Stimulated activated naive B cell treated with anti-CD40 and anti-IgM and Interleukin-4, amounts not matched to agents 10 μg/mL and 1 μg/mL and 100 μg/mL, for 72 hours (primary cell): ENCODE measurements at regions not wholly inside any gene's neighbourhood (a gene's known extent, or its start where the extent isn't known, plus 50 kb on each side); places are given as distances from the start of the nearest gene placed in this dataset.

Source experiments
- ATAC-seq, 2 donors: fragments of 150-1000 bp; cut with Tn5 transposase; replicated peaks; 2 replicates each; pipeline ENCODE4 v1.10.0; 2021; ENCODE audit warnings: moderate library complexity in 1 of 2
- DNase-seq: peaks from one replicate; pipeline ENCODE4 v3.0.0; 2021
- H3K27ac Mint-ChIP-seq: one replicate; pipeline ENCODE4 v1.8.0; 2022; ENCODE audit warnings: mild to moderate bottlenecking, mixed read lengths
- H3K27me3 Mint-ChIP-seq, 2 donors: one replicate each; pipeline ENCODE4 v1.8.0; 2022; ENCODE audit warnings: mixed read lengths in 2 of 2
- H3K36me3 Mint-ChIP-seq, 2 donors: one replicate each; pipeline ENCODE4 v1.8.0; 2022; ENCODE audit warnings: mixed read lengths in 2 of 2, mild to moderate bottlenecking in 1 of 2
- H3K4me1 Mint-ChIP-seq, 2 donors: one replicate each; pipeline ENCODE4 v1.8.0; 2022; ENCODE audit warnings: mixed read lengths in 2 of 2, mild to moderate bottlenecking in 1 of 2
- H3K4me3 Mint-ChIP-seq, 2 donors: one replicate each; pipeline ENCODE4 v1.8.0; 2022; ENCODE audit warnings: mild to moderate bottlenecking in 2 of 2, mixed read lengths in 2 of 2, moderate library complexity in 1 of 2
- H3K9me3 Mint-ChIP-seq, 2 donors: one replicate each; pipeline ENCODE4 v1.8.0; 2022; ENCODE audit warnings: mixed read lengths in 2 of 2, mild to moderate bottlenecking in 1 of 2

- peaks cover 18 to 20% of the 10 kb centered on the region in 2 donors for H3K9me3 Mint-ChIP-seq
- peaks cover 12 to 18% of the 10 kb centered on the region in 2 donors for H3K36me3 Mint-ChIP-seq
- H3K4me3 Mint-ChIP-seq, result no peak overlapping the region
- ATAC-seq (no peak), DNase-seq (no peak)
- H3K4me1 Mint-ChIP-seq, result no peaks in the 10 kb centered on the region
- H3K27ac Mint-ChIP-seq, result no peak overlapping the region
- H3K27me3 Mint-ChIP-seq, result no peaks in the 10 kb centered on the region
These were observed 461.1 kb downstream of the LPIN1 start for GRCh38 chr2:12207491-12207890.

DNA sequence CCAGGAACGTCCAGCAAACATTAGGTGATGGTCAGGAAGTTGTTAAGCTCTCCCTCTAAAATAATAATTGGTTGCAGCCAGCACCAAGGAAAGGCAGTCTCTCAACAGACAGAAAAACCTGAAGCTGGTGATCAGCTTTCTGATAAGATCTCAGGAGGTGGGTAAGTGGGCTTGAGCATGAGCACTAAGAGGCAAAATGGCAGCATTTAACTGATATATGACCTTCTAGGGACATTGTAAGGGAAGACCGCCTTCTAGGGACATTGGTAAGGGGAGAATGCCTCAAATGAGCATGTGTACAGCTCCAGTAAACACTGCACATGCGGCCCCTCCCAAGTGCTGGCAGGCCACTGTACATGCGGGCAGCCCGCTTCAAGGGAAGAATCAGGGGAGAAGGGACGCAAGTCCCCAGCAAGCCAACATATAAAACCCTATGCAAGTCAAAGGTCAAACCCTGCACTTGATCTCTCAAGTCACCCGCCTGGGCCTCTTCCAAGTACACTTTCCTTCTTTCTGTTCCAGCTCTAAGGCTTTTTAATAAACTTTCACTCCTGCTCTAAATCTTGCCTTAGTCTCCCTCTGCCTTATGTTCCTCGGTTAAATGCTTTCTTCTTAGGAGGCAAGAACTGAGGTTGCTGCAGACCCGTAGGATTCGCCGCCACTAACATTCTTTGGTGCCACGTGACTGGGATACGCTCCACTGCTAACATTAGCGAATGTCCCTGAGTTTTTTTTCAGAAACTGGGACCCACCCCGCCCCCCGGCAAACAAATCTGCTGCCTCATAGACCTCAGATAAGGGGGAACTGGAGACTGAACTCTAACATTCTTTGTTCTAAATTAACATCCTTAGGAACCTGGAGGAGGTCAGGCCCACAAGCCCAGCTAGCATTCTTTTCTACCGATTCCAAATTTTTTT, 463.8 kb downstream of the LPIN1 start:
- Mint-ChIP-seq H3K4me3 (no peak overlapping the region), H3K4me1 (peaks cover 0 to 5% of the 10 kb centered on the region in 2 donors), H3K27ac (no peak overlapping the region), H3K36me3 (peaks cover 0 to under 1% of the 10 kb centered on the region in 2 donors), H3K27me3 (no peaks in the 10 kb centered on the region), H3K9me3 (peaks cover 1 to 5% of the 10 kb centered on the region in 2 donors)
- ATAC-seq, result no peak
- no peak for DNase-seq

DNA sequence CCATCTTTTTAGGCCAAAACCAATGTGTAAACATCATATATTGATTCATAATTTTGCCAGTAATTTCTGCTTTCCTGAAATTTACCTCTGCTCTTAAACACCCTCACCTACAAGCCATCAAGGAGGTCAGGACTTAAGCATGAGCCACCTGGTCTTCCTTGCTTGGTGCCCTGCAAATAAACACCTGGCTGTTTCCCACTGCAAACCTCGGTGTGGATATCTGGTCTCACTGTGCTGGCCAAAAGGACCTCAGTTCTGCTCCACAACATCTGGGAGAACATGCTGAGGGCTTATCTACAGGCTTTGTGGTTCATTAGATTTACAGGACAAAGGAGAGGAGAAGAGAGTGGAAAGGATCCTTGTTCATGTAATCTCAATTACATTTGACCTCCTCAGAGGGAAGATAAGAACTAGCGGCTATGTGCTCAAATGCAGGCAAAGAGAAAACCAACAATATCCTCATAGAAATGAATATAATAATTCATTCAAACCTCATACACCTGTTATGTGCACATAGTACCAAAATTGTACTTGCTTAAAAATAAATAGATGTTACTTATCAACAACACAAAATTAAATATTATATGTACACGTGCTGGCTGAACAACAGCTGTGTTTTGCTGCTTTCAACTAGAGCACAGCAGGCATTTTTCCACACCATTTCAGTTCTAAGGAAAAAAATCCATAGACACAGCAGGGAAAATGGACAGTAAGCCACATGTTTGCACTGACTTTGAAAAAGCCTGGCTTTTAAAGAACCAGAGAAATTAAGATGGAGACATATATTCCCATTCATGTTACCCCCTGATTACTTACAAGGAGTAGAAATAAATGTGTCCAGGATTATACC, 465.1 kb downstream of the LPIN1 start:
- H3K9me3 Mint-ChIP-seq, result peaks cover 0 to 2% of the 10 kb centered on the region in 2 donors
- no peak for ATAC-seq
- H3K27me3 Mint-ChIP-seq, result no peaks in the 10 kb centered on the region
- no peaks in the 10 kb centered on the region for H3K36me3 Mint-ChIP-seq
- no peak overlapping the region for H3K27ac Mint-ChIP-seq
- DNase-seq, result no peak
- H3K4me3 Mint-ChIP-seq, result no peak overlapping the region
- H3K4me1 Mint-ChIP-seq, result peaks cover 0 to 5% of the 10 kb centered on the region in 2 donors

GRCh38 chr2:12212841-12213597, 466.6 kb downstream of the LPIN1 start:
- Mint-ChIP-seq H3K4me3 (no peak overlapping the region), H3K36me3 (no peaks in the 10 kb centered on the region), H3K9me3 (no peaks in the 10 kb centered on the region), H3K4me1 (peaks cover 0 to 5% of the 10 kb centered on the region in 2 donors), H3K27me3 (no peaks in the 10 kb centered on the region), H3K27ac (no peak overlapping the region)
- ATAC-seq, result no peak
- DNase-seq, result no peak

DNA sequence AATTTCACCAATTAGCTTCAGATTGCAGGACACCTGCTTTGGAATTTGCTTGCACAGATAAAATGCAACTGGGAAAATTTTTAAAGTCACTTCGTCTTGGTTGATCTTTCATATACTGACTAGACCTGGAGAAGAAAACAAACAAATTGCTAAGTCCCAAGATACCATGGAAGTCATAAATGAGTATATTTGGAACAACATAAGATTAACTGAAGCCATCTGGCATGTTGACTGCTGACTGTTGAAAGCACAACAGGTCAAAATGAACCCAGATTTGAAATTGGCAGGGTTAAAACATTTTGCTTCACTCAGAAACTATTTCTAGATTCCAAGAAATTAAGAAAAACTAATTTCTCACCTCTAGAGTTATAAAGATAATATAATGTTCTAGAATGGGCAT, 470.7 kb downstream of the LPIN1 start:
- peaks cover 0 to 5% of the 10 kb centered on the region in 2 donors for H3K4me1 Mint-ChIP-seq
- H3K36me3 Mint-ChIP-seq, result peaks cover 2 to 6% of the 10 kb centered on the region in 2 donors
- H3K9me3 Mint-ChIP-seq, result peaks cover 5 to 7% of the 10 kb centered on the region in 2 donors
- no peak for ATAC-seq
- no peak overlapping the region for H3K27ac Mint-ChIP-seq
- no peaks in the 10 kb centered on the region for H3K27me3 Mint-ChIP-seq
- DNase-seq, result no peak
- H3K4me3 Mint-ChIP-seq, result no peak overlapping the region

- Mint-ChIP-seq H3K27ac (no peak overlapping the region), H3K4me1 (no peaks in the 10 kb centered on the region), H3K36me3 (peaks cover 9 to 22% of the 10 kb centered on the region in 2 donors), H3K4me3 (no peak overlapping the region), H3K9me3 (peaks cover 16 to 19% of the 10 kb centered on the region in 2 donors), H3K27me3 (no peaks in the 10 kb centered on the region)
- ATAC-seq, result no peak
- no peak for DNase-seq
These were observed 473.3 kb downstream of the LPIN1 start for GRCh38 chr2:12219761-12220160.

DNA sequence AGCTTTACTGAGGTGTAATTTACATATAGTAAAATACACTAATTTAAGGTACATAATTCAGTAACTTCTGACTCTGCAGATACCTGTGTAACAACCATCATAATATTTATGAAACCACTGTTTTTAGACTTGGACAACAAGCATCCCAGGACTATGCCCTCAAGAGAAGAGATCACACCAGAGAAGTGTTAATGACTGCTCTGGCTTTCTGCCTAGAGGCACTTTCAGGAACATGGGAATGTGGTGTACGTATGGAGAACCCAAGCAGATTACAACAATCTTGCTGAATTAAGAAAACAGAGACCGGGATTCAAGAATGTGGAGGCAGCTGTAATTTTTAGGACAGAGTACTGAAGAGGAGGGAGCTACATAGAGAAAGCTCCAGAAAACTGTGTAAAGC, 475.2 kb downstream of the LPIN1 start:
- Mint-ChIP-seq H3K36me3 (peaks cover 11 to 25% of the 10 kb centered on the region in 2 donors), H3K4me1 (no peaks in the 10 kb centered on the region)

DNA sequence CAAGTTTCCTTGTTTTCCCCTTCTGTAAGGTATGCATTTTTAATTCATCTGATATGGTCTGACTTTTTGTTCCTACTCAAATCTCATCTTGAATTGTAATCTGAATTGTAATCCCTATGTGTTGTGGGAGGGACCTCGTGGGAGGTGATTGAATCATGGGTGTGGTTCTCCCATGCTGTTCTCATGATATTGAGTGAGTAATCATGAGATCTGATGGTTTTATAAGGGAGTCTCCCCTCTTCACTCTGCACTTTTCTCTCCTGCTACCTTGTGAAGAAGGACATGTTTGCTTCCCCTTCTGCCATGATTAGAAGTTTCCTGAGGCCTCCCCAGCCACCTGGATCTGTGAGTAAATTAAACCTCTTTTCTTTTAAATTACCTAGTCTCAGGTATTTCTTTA, 476.1 kb downstream of the LPIN1 start:
- Mint-ChIP-seq H3K9me3 (peaks cover 24 to 26% of the 10 kb centered on the region in 2 donors), H3K4me1 (no peaks in the 10 kb centered on the region), H3K27me3 (no peaks in the 10 kb centered on the region), H3K27ac (no peak overlapping the region), H3K4me3 (no peak overlapping the region), H3K36me3 (peaks cover 11 to 25% of the 10 kb centered on the region in 2 donors)
- ATAC-seq, result no peak
- no peak for DNase-seq

More for the DNA sequence above, 475.2 kb downstream of the LPIN1 start:
- no peak for DNase-seq
- Mint-ChIP-seq H3K27me3 (no peaks in the 10 kb centered on the region), H3K27ac (no peak overlapping the region), H3K4me3 (no peak overlapping the region), H3K9me3 (peaks cover 24 to 26% of the 10 kb centered on the region in 2 donors)
- ATAC-seq, result no peak

GRCh38 chr2:12223732-12224131, 477.3 kb downstream of the LPIN1 start:
- no peaks in the 10 kb centered on the region for H3K4me1 Mint-ChIP-seq
- ATAC-seq, result no peak
- H3K27ac Mint-ChIP-seq, result no peak overlapping the region
- peaks cover 24 to 28% of the 10 kb centered on the region in 2 donors for H3K9me3 Mint-ChIP-seq
- H3K36me3 Mint-ChIP-seq, result peaks cover 11 to 25% of the 10 kb centered on the region in 2 donors
- H3K27me3 Mint-ChIP-seq, result no peaks in the 10 kb centered on the region
- DNase-seq, result no peak
- no peak overlapping the region for H3K4me3 Mint-ChIP-seq

- H3K27ac Mint-ChIP-seq, result no peak overlapping the region
- H3K36me3 Mint-ChIP-seq, result peaks cover 11 to 23% of the 10 kb centered on the region in 2 donors
- no peak for DNase-seq
- H3K4me3 Mint-ChIP-seq, result no peak overlapping the region
- no peaks in the 10 kb centered on the region for H3K4me1 Mint-ChIP-seq
- no peak for ATAC-seq
- no peaks in the 10 kb centered on the region for H3K27me3 Mint-ChIP-seq
- peaks cover 22 to 25% of the 10 kb centered on the region in 2 donors for H3K9me3 Mint-ChIP-seq
These were observed 480.2 kb downstream of the LPIN1 start for GRCh38 chr2:12226653-12227052.

- DNase-seq, result no peak
- Mint-ChIP-seq H3K36me3 (peaks cover 5 to 13% of the 10 kb centered on the region in 2 donors), H3K4me3 (no peak overlapping the region), H3K27ac (no peak overlapping the region), H3K9me3 (peaks cover 12 to 19% of the 10 kb centered on the region in 2 donors), H3K4me1 (no peaks in the 10 kb centered on the region), H3K27me3 (no peaks in the 10 kb centered on the region)
- ATAC-seq, result no peak
These were observed 481.6 kb downstream of the LPIN1 start for GRCh38 chr2:12227941-12228608.

DNA sequence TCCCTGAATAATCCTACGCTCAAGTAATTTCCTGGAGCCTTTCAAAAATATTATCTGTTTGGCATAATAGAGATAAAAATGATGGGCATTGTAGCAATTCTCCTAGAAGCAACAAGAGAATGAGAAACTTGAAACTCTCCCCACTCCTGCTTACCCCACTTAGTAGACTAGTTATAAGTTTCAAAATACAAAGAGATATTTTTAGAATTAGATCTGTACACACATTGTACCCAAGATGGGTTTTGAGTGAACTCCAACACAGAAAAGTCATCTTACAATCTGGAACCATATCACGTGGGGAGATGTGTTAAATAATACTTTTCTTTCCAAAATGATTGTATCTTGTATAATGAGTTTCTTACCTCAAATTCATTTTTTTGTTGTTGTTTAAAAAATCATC, 484.9 kb downstream of the LPIN1 start:
- Mint-ChIP-seq H3K27me3 (no peaks in the 10 kb centered on the region), H3K9me3 (peaks cover 0 to 3% of the 10 kb centered on the region in 2 donors), H3K4me3 (no peak overlapping the region), H3K4me1 (no peaks in the 10 kb centered on the region), H3K27ac (no peak overlapping the region), H3K36me3 (no peaks in the 10 kb centered on the region)
- no peak for DNase-seq
- ATAC-seq, result no peak

- Mint-ChIP-seq H3K27ac (no peak overlapping the region), H3K36me3 (no peaks in the 10 kb centered on the region), H3K9me3 (peaks cover 0 to 2% of the 10 kb centered on the region in 2 donors), H3K27me3 (no peaks in the 10 kb centered on the region), H3K4me1 (no peaks in the 10 kb centered on the region), H3K4me3 (no peak overlapping the region)
- ATAC-seq, result no peak
- no peak for DNase-seq
These were observed 483.9 kb upstream of the TRIB2 start for GRCh38 chr2:12232876-12233275.
